ENCODE measurements at regions not wholly inside any gene's neighbourhood (a gene's known extent, or its start where the extent isn't known, plus 50 kb on each side); places are given as distances from the start of the nearest gene placed in this dataset.

DNA sequence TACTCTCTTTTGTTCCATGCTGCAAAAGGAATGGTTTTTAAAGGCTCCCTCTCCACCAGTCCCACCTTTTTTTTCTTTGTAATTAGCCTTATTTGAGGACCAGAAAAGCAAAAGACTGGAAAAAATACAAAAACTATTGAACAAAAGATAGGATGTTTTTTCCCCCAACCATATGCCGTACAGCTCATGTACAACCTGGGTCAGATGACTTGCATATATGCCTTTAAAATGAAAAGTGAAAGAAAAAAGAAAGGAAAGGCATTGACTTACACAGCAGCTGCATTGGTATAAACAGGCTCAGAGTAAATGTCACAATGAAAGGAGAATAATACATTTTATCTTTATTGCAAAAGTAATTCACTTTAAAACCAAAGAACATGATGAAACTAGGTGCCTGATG, 69.5 kb upstream of the CMC1 start:
- no peak for DNase-seq

DNA sequence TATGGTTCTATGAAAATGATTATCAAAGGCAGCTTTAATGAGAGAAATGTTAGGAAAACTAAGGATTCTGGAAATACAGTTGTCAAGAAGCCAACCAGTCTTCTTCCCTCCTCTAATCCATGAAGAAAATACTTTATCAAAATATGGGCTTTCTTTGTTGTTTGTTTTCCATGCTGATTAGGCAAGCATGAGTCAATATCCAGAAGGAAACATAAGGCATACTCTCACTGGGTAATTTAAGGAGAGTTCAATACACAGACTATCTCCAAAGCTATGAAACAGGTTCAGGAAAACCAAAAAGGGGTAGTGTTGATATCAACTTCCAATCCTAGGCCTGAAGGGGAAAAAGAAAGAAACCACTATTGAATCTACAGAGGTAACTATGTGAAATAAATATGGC, 68.7 kb upstream of the CMC1 start:
- DNase-seq: no peak

DNA sequence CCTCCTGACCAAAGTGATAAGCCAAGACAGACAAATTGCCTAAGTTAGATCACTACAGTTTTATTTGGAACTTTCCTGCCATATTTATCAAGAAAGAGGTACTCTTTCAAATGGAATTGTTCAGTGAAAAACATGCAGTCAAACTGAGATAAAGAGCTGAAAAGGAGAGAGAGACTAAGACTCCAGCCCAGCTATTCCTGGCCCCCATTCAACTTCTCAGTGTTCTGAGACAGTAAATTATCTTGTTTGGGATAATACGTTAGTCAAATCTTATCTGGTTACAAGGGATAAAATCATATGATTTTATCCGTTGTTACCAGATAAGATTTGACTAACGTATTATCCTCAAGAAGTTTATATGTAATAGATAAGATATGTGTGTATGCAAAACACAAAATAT, 67.6 kb upstream of the CMC1 start:
- no peak for DNase-seq

DNA sequence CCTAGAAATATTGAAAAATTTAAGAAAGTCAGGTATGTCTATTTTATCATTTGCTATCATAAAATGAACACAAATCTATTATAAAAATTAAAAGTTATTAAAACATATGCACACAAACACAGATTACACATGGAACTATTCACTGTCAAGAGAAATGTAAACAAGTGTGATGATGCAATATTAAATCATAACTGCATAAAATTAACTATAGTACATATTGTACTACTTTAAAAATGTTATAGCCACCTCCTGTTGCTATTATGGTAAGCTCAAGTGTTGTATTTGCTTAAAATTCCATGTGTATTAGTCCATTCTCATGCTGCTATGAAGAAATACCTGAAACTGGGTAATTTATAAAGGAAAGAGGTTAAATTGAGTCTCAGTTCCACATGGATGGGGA, 54.7 kb upstream of the CMC1 start:
- no peak for DNase-seq

DNA sequence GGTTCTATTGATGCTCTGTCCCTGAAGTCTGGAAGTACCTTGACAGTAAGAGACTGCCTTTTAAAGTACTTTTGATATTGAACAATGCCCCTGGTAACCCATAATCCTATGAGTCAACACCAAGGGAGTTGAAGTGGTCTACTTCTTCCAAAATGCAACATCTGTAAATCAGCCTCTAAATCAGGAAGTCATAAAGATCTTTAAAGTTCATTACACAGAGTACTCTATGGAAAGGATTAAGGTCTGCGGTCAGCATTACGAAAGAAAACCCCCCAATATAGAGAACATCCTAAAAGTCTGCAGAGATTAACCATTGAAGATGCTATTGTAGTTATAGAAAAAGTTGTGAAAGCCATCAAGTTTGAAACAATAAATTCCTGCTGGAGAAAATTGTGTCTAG, 52.7 kb upstream of the CMC1 start:
- no peak for DNase-seq

DNA sequence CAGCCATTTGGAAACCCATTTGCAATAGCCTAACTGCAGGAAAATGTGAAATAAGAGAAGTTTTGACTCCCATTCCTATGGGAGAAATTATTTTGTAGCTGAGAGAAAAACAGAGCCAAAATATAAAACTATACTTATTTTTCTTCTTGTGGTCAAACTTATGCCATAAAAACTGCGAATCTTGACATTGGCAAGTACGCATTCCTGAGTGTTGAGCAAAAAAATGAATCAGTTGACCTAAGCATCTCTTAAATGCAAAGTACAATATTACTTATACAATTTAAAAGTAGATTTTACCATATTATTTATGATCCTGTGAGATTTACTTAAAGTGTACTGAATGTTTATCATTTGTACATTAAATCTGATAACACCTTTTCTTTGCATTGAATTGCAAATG, 50.1 kb upstream of the CMC1 start:
- DNase-seq: no peak

All from NCI-H2171 treated with DMSO at 0.1 percent for 48 hours (cell line).